Adrenal gland (tissue), 9 donors: ENCODE measurements at regions not wholly inside any gene's neighbourhood (a gene's known extent, or its start where the extent isn't known, plus 50 kb on each side); places are given as distances from the start of the nearest gene placed in this dataset.

Experiments used
- DNase-seq, 7 donors: peaks; one replicate each; pipeline ENCODE4 v3.0.0-alpha.2; 2019 to 2020
- H3K27ac ChIP-seq, 5 donors: fragments of 200-600 bp; sonication (generic) in 4 of 5; 1 replicate in 3 of 5; 2 replicates in 2 of 5; pipeline versions ENCODE4 v1.5.1 to v1.8.0; 2016 to 2020; ENCODE audit warnings: mild to moderate bottlenecking in 1 of 5
- H3K27me3 ChIP-seq: fragments of 200-600 bp; 2 replicates; pipeline ENCODE4 v1.8.0; 2021
- H3K36me3 ChIP-seq, 2 donors: fragments of 200-600 bp; replicated peaks in 1 of 2; 1 replicate in 1 of 2; 2 replicates in 1 of 2; pipeline versions ENCODE4 v1.5.1 to v1.8.0; 2018 to 2022
- H3K4me1 ChIP-seq, 2 donors: fragments of 200-600 bp; replicated peaks in 1 of 2; 1 replicate in 1 of 2; 2 replicates in 1 of 2; pipeline versions ENCODE4 v1.5.1 to v1.8.0; 2018 to 2021
- H3K4me3 ChIP-seq, 4 donors: fragments of 200-600 bp; sonication (generic) in 3 of 4; one replicate each; pipeline ENCODE4 v1.5.1; 2016 to 2018
- H3K9me3 ChIP-seq, 3 donors: fragments of 200-600 bp; sonication (generic) in 1 of 3; replicated peaks in 1 of 3; 1 replicate in 2 of 3; 2 replicates in 1 of 3; pipeline versions ENCODE4 v1.5.1 to v1.8.0; 2016 to 2021
- POLR2A ChIP-seq, 2 donors: fragments of 450-650 bp; IDR thresholded peaks; one replicate each; pipeline ENCODE4 v1.6.1; 2017; ENCODE audit warnings: antibody characterized with exemption in 2 of 2, mild to moderate bottlenecking in 2 of 2, moderate library complexity in 1 of 2
- WGBS, 4 donors: extraction: QIAGEN DNeasy Blood & Tissue Kit in 2 of 4; methylation state at CpG; one replicate each; pipeline versions ENCODE4 v1.1.5 to v1.1.7; 2013 to 2017; 5-methylcytosine and 5-hydroxymethylcytosine counted together
- intact Hi-C, 2 donors: fragments of 100-400 bp; cut with DNase I; formaldehyde crosslinking; loops; one replicate each; pipeline versions ENCODE4 v1.14.1 to v1.15.0; 2022 to 2023
- TF ChIP-seq, protein P1 (sequence below), 6 experiments: fragments of 450-650 bp in 4 of 6; fragments of 200-600 bp in 2 of 6; sonication (generic) in 1 of 6; IDR thresholded peaks; 1 replicate in 5 of 6; 2 replicates in 1 of 6; pipeline versions ENCODE4 v1.5.1 to v1.8.0; 2016 to 2021; ENCODE audit warnings: antibody characterized with exemption in 6 of 6, mild to moderate bottlenecking in 2 of 6, moderate library complexity in 1 of 6
- donor health status: healthy with polysubstance abuse.
- donor health status: Bipolar disorder and iron deficiency.
- donor health status: DM: yes; HTN: yes; CAD: no.
- donor health status: DM: no; HTN: no; CAD: no.
- donor health status: DM: no; HTN: no; CAD: no.

DNA sequence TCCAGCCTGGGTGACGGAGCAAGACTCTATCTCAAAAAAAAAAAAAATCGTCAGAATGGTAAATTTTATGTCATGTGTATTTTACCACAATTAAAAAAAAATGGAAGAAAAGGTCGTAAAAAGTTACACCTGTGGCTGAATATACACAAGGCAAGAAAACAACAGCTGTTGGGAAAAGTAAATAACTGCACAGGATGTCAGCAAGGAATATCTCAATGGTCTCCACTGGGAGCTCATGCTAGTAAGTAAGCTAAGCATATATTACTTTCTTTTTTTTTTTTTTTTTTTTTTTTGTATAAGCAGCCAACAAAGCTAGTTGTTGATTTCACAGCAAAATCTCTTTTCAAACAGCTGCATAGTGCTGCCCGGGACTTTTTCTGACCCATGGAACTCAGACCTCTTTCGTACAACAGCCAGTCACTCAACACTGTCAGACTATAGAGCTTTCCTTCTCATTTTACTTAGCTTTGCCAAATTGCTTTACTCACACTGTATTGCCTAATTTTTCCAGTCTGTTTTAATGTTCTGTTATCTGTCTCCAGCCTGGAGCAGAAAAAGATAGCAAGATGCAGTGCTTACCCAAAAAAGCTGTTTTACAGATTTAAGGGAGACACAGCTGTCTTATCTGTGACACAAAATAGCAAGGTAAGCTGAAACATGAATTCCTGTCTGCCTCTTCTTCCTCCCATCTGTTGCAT is 175.9 kb downstream of the ENC1 start:
- 73 to 80% (median 74%) methylated on average over 5 of the region's 5 CpGs for WGBS, 4 donors

DNA sequence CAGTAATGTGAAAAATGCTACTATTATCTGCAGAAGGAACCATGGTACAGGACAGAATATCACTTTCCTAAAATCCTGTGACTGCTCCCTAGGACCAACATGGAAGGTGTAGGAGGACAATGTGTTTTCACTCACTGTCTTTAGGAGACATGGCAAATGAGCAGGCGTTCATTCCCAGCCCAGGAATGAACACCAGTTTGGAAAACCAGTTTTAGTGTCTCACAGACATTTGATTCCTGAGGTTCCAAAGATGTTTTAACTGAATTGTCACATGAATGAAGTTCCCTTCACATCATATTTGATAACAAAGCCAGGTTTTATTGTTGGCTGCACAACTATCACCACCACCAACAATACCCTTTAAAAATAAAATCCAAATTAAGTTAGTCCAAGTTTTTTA is 178.2 kb downstream of the ENC1 start:
- Histone ChIP-seq H3K4me3 (no peak overlapping the region), H3K4me1 (no peaks in the 10 kb centered on the region), H3K27me3 (no peaks in the 10 kb centered on the region), H3K9me3 (no peaks in the 10 kb centered on the region), H3K36me3 (no peaks in the 10 kb centered on the region), H3K27ac (no peak overlapping the region)
- DNase-seq = no peak
- TF ChIP-seq, protein P1, sequence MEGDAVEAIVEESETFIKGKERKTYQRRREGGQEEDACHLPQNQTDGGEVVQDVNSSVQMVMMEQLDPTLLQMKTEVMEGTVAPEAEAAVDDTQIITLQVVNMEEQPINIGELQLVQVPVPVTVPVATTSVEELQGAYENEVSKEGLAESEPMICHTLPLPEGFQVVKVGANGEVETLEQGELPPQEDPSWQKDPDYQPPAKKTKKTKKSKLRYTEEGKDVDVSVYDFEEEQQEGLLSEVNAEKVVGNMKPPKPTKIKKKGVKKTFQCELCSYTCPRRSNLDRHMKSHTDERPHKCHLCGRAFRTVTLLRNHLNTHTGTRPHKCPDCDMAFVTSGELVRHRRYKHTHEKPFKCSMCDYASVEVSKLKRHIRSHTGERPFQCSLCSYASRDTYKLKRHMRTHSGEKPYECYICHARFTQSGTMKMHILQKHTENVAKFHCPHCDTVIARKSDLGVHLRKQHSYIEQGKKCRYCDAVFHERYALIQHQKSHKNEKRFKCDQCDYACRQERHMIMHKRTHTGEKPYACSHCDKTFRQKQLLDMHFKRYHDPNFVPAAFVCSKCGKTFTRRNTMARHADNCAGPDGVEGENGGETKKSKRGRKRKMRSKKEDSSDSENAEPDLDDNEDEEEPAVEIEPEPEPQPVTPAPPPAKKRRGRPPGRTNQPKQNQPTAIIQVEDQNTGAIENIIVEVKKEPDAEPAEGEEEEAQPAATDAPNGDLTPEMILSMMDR (IDR thresholded peaks at IDR 0.05) = no peak
- TF ChIP-seq POLR2A (IDR thresholded peaks at IDR 0.05) = no peak
- intact Hi-C loops = no loop called here
- 73 to 86% (median 81%) methylated on average over 1 of the region's 1 CpG for whole genome bisulfite sequencing, 4 donors

More for the DNA sequence above, 175.9 kb downstream of the ENC1 start:
- intact Hi-C loops = no loop called here
- TF ChIP-seq, protein P1 (IDR thresholded peaks at IDR 0.05) = no peak
- TF ChIP-seq POLR2A (IDR thresholded peaks at IDR 0.05) = no peak
- no peak overlapping the region for H3K27ac ChIP-seq
- H3K9me3 ChIP-seq = no peaks in the 10 kb centered on the region
- H3K27me3 ChIP-seq = no peaks in the 10 kb centered on the region
- H3K36me3 ChIP-seq = no peaks in the 10 kb centered on the region
- DNase-seq = no peak
- no peak overlapping the region for H3K4me3 ChIP-seq
- no peaks in the 10 kb centered on the region for H3K4me1 ChIP-seq

DNA sequence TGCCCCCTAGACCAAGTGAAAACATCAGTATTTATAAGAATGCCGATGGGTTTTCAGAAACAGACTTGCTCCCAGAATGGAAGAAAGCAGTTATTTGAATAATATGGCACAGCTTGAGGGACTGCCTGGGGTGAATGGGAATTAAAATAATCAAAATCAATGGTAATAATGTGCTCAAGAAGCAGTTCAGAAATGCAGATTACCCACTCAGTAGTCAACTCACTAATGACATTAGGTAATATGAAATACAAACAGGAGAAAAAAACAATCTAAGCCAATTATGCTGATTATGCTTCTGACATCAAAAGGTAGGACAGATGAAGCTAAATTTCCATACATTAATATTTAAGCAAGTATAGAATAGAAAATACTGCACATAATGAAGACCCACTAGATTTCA is 179.3 kb downstream of the ENC1 start:
- no peak for DNase-seq
- 83 to 100% (median 88%) methylated on average over 1 of the region's 1 CpG for WGBS, 4 donors
- H3K4me1 ChIP-seq = no peaks in the 10 kb centered on the region

DNA sequence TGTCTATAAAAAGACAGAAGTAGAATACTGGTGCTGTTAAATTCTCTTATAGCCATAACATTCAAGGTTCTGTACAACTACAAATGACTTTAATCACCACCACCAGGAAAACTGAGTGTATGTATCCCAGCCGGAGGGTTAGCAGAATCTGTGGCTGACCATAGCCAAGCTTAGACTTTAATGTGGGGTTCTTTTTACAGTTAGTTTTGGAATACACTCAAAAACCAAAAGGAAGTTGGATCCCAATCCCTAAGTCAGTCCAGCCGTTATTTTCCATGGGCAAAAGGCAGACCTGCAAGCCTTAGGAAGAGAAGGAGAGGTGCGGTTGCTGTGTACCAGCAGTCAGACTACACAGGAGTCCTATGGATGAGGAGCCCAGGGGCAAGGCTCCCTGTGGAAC is 179.8 kb downstream of the ENC1 start:
- Histone ChIP-seq H3K4me1 (no peaks in the 10 kb centered on the region), H3K36me3 (no peaks in the 10 kb centered on the region), H3K9me3 (no peaks in the 10 kb centered on the region), H3K4me3 (no peak overlapping the region), H3K27me3 (no peaks in the 10 kb centered on the region), H3K27ac (no peak overlapping the region)
- intact Hi-C loops = no loop called here
- DNase-seq = no peak
- TF ChIP-seq, protein P1 (IDR thresholded peaks at IDR 0.05) = no peak
- TF ChIP-seq POLR2A (IDR thresholded peaks at IDR 0.05) = no peak
- WGBS, 4 donors = 86 to 92% (median 89%) methylated on average over 3 of the region's 3 CpGs

More for the DNA sequence above, 179.3 kb downstream of the ENC1 start:
- no peak for TF ChIP-seq POLR2A (IDR thresholded peaks at IDR 0.05)
- TF ChIP-seq, protein P1 (IDR thresholded peaks at IDR 0.05) = no peak
- no peaks in the 10 kb centered on the region for H3K9me3 ChIP-seq
- no peaks in the 10 kb centered on the region for H3K36me3 ChIP-seq
- no peaks in the 10 kb centered on the region for H3K27me3 ChIP-seq
- H3K27ac ChIP-seq = no peak overlapping the region
- no peak overlapping the region for H3K4me3 ChIP-seq
- intact Hi-C loops = no loop called here
